Stimulated activated CD8-positive, alpha-beta memory T cell treated with anti-CD3 and anti-CD28 coated beads, Interleukin-2, amount 100 ng/mL, for 48 hours (primary cell): ENCODE measurements at regions not wholly inside any gene's neighbourhood (a gene's known extent, or its start where the extent isn't known, plus 50 kb on each side); places are given as distances from the start of the nearest gene placed in this dataset.

Experiments used
- DNase-seq, 2 donors: peaks; one replicate each; pipeline ENCODE4 v3.0.0-alpha.2; 2020; ENCODE audit warnings: low read depth in 2 of 2

- DNase-seq: no peak
These were observed 295.5 kb upstream of the RUNX1 start for GRCh38 chr21:35344582-35344981.

GRCh38 chr21:35343046-35343819 is 294.1 kb upstream of the RUNX1 start:
- DNase-seq: no peak

GRCh38 chr21:35342440-35342839 is 293.3 kb upstream of the RUNX1 start:
- no peak for DNase-seq

GRCh38 chr21:35340273-35340672 is 291.2 kb upstream of the RUNX1 start:
- DNase-seq: no peak

- DNase-seq: no peak
These were observed 290.0 kb upstream of the RUNX1 start for GRCh38 chr21:35338881-35339632.

- no peak for DNase-seq
These were observed 289.2 kb upstream of the RUNX1 start for GRCh38 chr21:35338281-35338680.

- DNase-seq: no peak
These were observed 288.5 kb upstream of the RUNX1 start for GRCh38 chr21:35337573-35337972.

GRCh38 chr21:35336534-35336933 is 287.4 kb upstream of the RUNX1 start:
- no peak for DNase-seq

- DNase-seq: no peak
These were observed 286.9 kb upstream of the RUNX1 start for GRCh38 chr21:35335951-35336446.

GRCh38 chr21:35333831-35334618 is 284.9 kb upstream of the RUNX1 start:
- no peak for DNase-seq

GRCh38 chr21:35332841-35333426 is 283.8 kb upstream of the RUNX1 start:
- DNase-seq: no peak

GRCh38 chr21:35329940-35330660 is 281.0 kb upstream of the RUNX1 start:
- no peak for DNase-seq

- no peak for DNase-seq
These were observed 279.9 kb upstream of the RUNX1 start for GRCh38 chr21:35328856-35329455.

- no peak for DNase-seq
These were observed 277.6 kb upstream of the RUNX1 start for GRCh38 chr21:35326677-35327076.

- no peak for DNase-seq
These were observed 276.9 kb upstream of the RUNX1 start for GRCh38 chr21:35325953-35326352.

- no peak for DNase-seq
These were observed 275.5 kb upstream of the RUNX1 start for GRCh38 chr21:35324372-35325220.

GRCh38 chr21:35323947-35324346 is 274.8 kb upstream of the RUNX1 start:
- no peak for DNase-seq

GRCh38 chr21:35321322-35322200 is 272.5 kb upstream of the RUNX1 start:
- DNase-seq: no peak
